WTC11 (cell line): ENCODE measurements at regions not wholly inside any gene's neighbourhood (a gene's known extent, or its start where the extent isn't known, plus 50 kb on each side); places are given as distances from the start of the nearest gene placed in this dataset.

Source experiments
- ATAC-seq: fragments of 200-7000 bp; cut with Tn5 transposase; 2 replicates; pipeline ENCODE4 v1.10.0; 2021; ENCODE audit warnings: mild to moderate bottlenecking, moderate library complexity
- CTCF ChIA-PET: fragments of 300-600 bp; sonication (Branson Sonifier 250); formaldehyde crosslinking; loops from one replicate; lab custom pipeline; 2021; ENCODE audit warnings: antibody characterized with exemption; lab: Charles Lee
- POLR2A ChIA-PET: fragments of 350-600 bp; sonication (Branson Sonifier 250); formaldehyde crosslinking; loops from one replicate; lab custom pipeline; 2021; ENCODE audit warnings: antibody characterized with exemption; lab: Charles Lee
- DNase-seq: peaks from one replicate; pipeline ENCODE4 v3.0.0; 2021; ENCODE audit warnings: low spot score
- H3K27ac Mint-ChIP-seq: 2 replicates; pipeline ENCODE4 v1.8.0; 2021; ENCODE audit warnings: mixed read lengths
- H3K27me3 Mint-ChIP-seq: 2 replicates; pipeline ENCODE4 v1.8.0; 2021; ENCODE audit warnings: low read depth, mild to moderate bottlenecking, moderate library complexity, mixed read lengths
- H3K36me3 Mint-ChIP-seq: 2 replicates; pipeline ENCODE4 v1.8.0; 2021; ENCODE audit warnings: mixed read lengths
- H3K4me1 Mint-ChIP-seq: 2 replicates; pipeline ENCODE4 v1.8.0; 2022; ENCODE audit warnings: mixed read lengths
- H3K4me3 Mint-ChIP-seq: 2 replicates; pipeline ENCODE4 v1.8.0; 2021; ENCODE audit warnings: mild to moderate bottlenecking, moderate library complexity, mixed read lengths
- H3K9me3 Mint-ChIP-seq: 2 replicates; pipeline ENCODE4 v1.8.0; 2021; ENCODE audit warnings: mixed read lengths
- ARID4B ChIP-seq: sonication (generic); formaldehyde crosslinking; IDR thresholded peaks from 2 replicates; pipeline ENCODE4 v1.8.0; 2023; ENCODE audit warnings: missing genetic modification reagents, mild to moderate bottlenecking, borderline replicate concordance
- ATF1 ChIP-seq: sonication (generic); formaldehyde crosslinking; IDR thresholded peaks from 2 replicates; pipeline ENCODE4 v1.8.1; 2023; ENCODE audit warnings: mild to moderate bottlenecking, moderate library complexity, missing genetic modification reagents
- E2F5 ChIP-seq: sonication (generic); formaldehyde crosslinking; IDR thresholded peaks from 2 replicates; pipeline ENCODE4 v1.8.1; 2022; ENCODE audit warnings: mild to moderate bottlenecking, moderate library complexity, missing genetic modification reagents
- GABPB1 ChIP-seq: sonication (generic); formaldehyde crosslinking; IDR thresholded peaks from 2 replicates; pipeline ENCODE4 v1.8.1; 2023; ENCODE audit warnings: mild to moderate bottlenecking, missing genetic modification reagents
- HMGA2 ChIP-seq: fragments of 250-450 bp; sonication (Bioruptor Pico); IDR thresholded peaks from 2 replicates; pipeline ENCODE4 v1.4.0; 2021; ENCODE audit warnings: mild to moderate bottlenecking, moderate library complexity
- MXD4 ChIP-seq: fragments of 250-450 bp; sonication (Bioruptor Pico); IDR thresholded peaks from 2 replicates; pipeline ENCODE4 v1.8.0; 2021; ENCODE audit warnings: mild to moderate bottlenecking, moderate library complexity, borderline replicate concordance
- MYBL2 ChIP-seq: sonication (generic); formaldehyde crosslinking; IDR thresholded peaks from 2 replicates; pipeline ENCODE4 v1.8.1; 2023; ENCODE audit warnings: mild to moderate bottlenecking, moderate library complexity, missing genetic modification reagents
- NFE2L1 ChIP-seq: sonication (generic); formaldehyde crosslinking; IDR thresholded peaks from 2 replicates; pipeline ENCODE4 v1.8.1; 2023; ENCODE audit warnings: missing genetic modification reagents
- RELA ChIP-seq: sonication (generic); formaldehyde crosslinking; IDR thresholded peaks from 2 replicates; pipeline ENCODE4 v1.8.1; 2022; ENCODE audit warnings: missing genetic modification reagents, mild to moderate bottlenecking, borderline replicate concordance
- RORB ChIP-seq: fragments of 250-450 bp; sonication (Bioruptor Pico); IDR thresholded peaks from 2 replicates; pipeline ENCODE4 v1.9.0; 2021; ENCODE audit warnings: mild to moderate bottlenecking
- SMAD4 ChIP-seq: sonication (generic); formaldehyde crosslinking; IDR thresholded peaks from 2 replicates; pipeline ENCODE4 v1.8.0; 2022; ENCODE audit warnings: mild to moderate bottlenecking, missing genetic modification reagents
- STAT6 ChIP-seq: sonication (generic); formaldehyde crosslinking; conservative IDR thresholded peaks from 2 replicates; pipeline ENCODE4 v1.8.1; 2023; ENCODE audit warnings: mild to moderate bottlenecking, low read depth, missing genetic modification reagents, moderate library complexity
- TP53 ChIP-seq: sonication (generic); formaldehyde crosslinking; IDR thresholded peaks from 2 replicates; pipeline ENCODE4 v1.8.1; 2023; ENCODE audit warnings: mild to moderate bottlenecking, missing genetic modification reagents
- ZNF121 ChIP-seq: sonication (generic); formaldehyde crosslinking; IDR thresholded peaks from 2 replicates; pipeline ENCODE4 v1.8.0; 2023; ENCODE audit warnings: missing genetic modification reagents
- ZNF263 ChIP-seq: sonication (generic); formaldehyde crosslinking; IDR thresholded peaks from 2 replicates; pipeline ENCODE4 v1.8.1; 2022; ENCODE audit warnings: low read depth, mild to moderate bottlenecking, moderate library complexity, missing genetic modification reagents
- ZNF423 ChIP-seq: fragments of 250-450 bp; sonication (Bioruptor Pico); IDR thresholded peaks from 2 replicates; pipeline ENCODE4 v2.1.2; 2022; ENCODE audit warnings: mild to moderate bottlenecking, moderate library complexity
- ZNF671 ChIP-seq: fragments of 250-450 bp; sonication (Bioruptor Pico); IDR thresholded peaks from 2 replicates; pipeline ENCODE4 v1.8.0; 2021; ENCODE audit warnings: mild to moderate bottlenecking
- TF ChIP-seq, protein P1 (sequence below): fragments of 250-450 bp; sonication (Bioruptor Pico); IDR thresholded peaks from 2 replicates; pipeline ENCODE4 v1.9.0; 2021; ENCODE audit warnings: moderate library complexity, mild to moderate bottlenecking, inconsistent platforms, borderline replicate concordance
- TF ChIP-seq, protein P2 (sequence below): sonication (generic); formaldehyde crosslinking; IDR thresholded peaks from 2 replicates; pipeline ENCODE4 v1.8.0; 2022; ENCODE audit warnings: mild to moderate bottlenecking, missing genetic modification reagents

DNA sequence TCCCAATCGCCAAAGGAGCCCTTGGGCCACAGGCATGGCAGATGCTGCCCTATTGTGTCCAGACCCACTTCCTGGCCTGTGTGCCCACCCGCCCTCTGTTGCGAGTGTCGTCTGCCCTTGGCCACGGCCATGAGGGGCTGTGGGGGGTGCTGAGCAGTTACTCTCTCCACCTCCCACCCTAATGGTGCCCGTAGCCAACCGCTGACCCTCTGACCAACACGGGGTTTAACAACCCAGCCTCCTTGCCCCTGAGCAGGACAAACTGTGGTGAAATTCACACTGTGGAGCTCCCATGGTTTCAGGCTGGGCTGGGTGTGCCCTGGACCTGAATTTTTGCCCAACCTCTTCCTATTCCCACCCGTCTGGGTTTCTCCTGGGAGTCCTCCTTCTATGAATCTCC lies 145.7 kb upstream of the HDAC4 start:
- ChIA-PET CTCF (no interaction called here), POLR2A (no interaction called here)
- no peaks in the 10 kb centered on the region for H3K4me1 Mint-ChIP-seq
- H3K4me3 Mint-ChIP-seq = no peak overlapping the region
- no peak for DNase-seq
- peaks cover 12% of the 10 kb centered on the region; the same call in 1 of the 2 replicates for H3K9me3 Mint-ChIP-seq
- ATAC-seq = no peak
- H3K36me3 Mint-ChIP-seq = no peaks in the 10 kb centered on the region
- H3K27ac Mint-ChIP-seq = no peak overlapping the region
- no peaks in the 10 kb centered on the region for H3K27me3 Mint-ChIP-seq
- no peak for TF ChIP-seq MYBL2 (CRISPR knock-in tag)
- TF ChIP-seq NFE2L1 (CRISPR knock-in tag) = no peak
- no peak for TF ChIP-seq RORB (CRISPR knock-in tag)
- TF ChIP-seq, protein P1, sequence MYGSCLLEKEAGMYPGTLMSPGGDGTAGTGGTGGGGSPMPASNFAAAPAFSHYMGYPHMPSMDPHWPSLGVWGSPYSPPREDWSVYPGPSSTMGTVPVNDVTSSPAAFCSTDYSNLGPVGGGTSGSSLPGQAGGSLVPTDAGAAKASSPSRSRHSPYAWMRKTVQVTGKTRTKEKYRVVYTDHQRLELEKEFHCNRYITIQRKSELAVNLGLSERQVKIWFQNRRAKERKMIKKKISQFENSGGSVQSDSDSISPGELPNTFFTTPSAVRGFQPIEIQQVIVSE = no peak
- TF ChIP-seq, protein P2, sequence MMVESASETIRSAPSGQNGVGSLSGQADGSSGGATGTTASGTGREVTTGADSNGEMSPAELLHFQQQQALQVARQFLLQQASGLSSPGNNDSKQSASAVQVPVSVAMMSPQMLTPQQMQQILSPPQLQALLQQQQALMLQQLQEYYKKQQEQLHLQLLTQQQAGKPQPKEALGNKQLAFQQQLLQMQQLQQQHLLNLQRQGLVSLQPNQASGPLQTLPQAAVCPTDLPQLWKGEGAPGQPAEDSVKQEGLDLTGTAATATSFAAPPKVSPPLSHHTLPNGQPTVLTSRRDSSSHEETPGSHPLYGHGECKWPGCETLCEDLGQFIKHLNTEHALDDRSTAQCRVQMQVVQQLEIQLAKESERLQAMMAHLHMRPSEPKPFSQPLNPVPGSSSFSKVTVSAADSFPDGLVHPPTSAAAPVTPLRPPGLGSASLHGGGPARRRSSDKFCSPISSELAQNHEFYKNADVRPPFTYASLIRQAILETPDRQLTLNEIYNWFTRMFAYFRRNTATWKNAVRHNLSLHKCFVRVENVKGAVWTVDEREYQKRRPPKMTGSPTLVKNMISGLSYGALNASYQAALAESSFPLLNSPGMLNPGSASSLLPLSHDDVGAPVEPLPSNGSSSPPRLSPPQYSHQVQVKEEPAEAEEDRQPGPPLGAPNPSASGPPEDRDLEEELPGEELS (CRISPR knock-in tag) = no peak
- no peak for TF ChIP-seq TP53 (CRISPR knock-in tag)
- no peak for TF ChIP-seq MXD4 (CRISPR knock-in tag)
- TF ChIP-seq ZNF263 = no peak
- no peak for TF ChIP-seq E2F5
- no peak for TF ChIP-seq ZNF423 (CRISPR knock-in tag)
- TF ChIP-seq HMGA2 = no peak
- TF ChIP-seq GABPB1 = no peak
- TF ChIP-seq SMAD4 (CRISPR knock-in tag) = no peak
- no peak for TF ChIP-seq ZNF671 (CRISPR knock-in tag)
- no peak for TF ChIP-seq ARID4B (CRISPR knock-in tag)
- no peak for TF ChIP-seq STAT6 (CRISPR knock-in tag)
- TF ChIP-seq ATF1 (CRISPR knock-in tag) = no peak
- TF ChIP-seq ZNF121 = no peak
- TF ChIP-seq RELA (CRISPR knock-in tag) = no peak
- TF ChIP-seq, all 79 proteins: peak for 0
